ENCODE measurements at regions not wholly inside any gene's neighbourhood (a gene's known extent, or its start where the extent isn't known, plus 50 kb on each side); places are given as distances from the start of the nearest gene placed in this dataset.

DNA sequence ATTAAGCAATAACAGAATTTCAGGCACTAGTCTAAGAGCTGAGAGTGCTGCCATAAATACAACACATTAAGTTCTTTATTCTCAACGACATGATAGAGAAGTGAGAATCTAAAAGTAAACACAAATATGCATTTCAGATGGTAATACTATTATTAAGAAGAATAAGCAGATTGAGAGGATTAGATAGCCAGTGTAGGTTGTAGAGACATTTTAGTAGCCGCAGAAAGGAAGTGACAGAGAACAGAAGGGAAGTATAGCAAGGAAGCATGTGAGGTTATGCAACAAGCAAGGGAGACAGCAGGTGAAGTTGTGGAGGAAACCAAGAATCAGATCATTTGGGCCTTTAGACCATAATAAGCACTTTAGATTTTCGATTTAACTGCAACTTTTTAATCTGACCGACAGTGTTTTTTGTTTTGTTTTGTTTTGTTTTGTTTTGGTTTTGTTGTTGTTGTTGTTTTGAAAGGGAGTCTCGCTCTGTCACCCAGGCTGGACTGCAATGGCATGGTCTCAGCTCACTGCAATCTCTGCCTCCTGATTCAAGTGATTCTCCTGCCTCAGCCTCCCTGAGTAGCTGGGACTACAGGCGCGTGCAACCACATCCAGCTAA lies 737.0 kb upstream of the ADGRB3 start (continued):
- TF ChIP-seq, protein P1, sequence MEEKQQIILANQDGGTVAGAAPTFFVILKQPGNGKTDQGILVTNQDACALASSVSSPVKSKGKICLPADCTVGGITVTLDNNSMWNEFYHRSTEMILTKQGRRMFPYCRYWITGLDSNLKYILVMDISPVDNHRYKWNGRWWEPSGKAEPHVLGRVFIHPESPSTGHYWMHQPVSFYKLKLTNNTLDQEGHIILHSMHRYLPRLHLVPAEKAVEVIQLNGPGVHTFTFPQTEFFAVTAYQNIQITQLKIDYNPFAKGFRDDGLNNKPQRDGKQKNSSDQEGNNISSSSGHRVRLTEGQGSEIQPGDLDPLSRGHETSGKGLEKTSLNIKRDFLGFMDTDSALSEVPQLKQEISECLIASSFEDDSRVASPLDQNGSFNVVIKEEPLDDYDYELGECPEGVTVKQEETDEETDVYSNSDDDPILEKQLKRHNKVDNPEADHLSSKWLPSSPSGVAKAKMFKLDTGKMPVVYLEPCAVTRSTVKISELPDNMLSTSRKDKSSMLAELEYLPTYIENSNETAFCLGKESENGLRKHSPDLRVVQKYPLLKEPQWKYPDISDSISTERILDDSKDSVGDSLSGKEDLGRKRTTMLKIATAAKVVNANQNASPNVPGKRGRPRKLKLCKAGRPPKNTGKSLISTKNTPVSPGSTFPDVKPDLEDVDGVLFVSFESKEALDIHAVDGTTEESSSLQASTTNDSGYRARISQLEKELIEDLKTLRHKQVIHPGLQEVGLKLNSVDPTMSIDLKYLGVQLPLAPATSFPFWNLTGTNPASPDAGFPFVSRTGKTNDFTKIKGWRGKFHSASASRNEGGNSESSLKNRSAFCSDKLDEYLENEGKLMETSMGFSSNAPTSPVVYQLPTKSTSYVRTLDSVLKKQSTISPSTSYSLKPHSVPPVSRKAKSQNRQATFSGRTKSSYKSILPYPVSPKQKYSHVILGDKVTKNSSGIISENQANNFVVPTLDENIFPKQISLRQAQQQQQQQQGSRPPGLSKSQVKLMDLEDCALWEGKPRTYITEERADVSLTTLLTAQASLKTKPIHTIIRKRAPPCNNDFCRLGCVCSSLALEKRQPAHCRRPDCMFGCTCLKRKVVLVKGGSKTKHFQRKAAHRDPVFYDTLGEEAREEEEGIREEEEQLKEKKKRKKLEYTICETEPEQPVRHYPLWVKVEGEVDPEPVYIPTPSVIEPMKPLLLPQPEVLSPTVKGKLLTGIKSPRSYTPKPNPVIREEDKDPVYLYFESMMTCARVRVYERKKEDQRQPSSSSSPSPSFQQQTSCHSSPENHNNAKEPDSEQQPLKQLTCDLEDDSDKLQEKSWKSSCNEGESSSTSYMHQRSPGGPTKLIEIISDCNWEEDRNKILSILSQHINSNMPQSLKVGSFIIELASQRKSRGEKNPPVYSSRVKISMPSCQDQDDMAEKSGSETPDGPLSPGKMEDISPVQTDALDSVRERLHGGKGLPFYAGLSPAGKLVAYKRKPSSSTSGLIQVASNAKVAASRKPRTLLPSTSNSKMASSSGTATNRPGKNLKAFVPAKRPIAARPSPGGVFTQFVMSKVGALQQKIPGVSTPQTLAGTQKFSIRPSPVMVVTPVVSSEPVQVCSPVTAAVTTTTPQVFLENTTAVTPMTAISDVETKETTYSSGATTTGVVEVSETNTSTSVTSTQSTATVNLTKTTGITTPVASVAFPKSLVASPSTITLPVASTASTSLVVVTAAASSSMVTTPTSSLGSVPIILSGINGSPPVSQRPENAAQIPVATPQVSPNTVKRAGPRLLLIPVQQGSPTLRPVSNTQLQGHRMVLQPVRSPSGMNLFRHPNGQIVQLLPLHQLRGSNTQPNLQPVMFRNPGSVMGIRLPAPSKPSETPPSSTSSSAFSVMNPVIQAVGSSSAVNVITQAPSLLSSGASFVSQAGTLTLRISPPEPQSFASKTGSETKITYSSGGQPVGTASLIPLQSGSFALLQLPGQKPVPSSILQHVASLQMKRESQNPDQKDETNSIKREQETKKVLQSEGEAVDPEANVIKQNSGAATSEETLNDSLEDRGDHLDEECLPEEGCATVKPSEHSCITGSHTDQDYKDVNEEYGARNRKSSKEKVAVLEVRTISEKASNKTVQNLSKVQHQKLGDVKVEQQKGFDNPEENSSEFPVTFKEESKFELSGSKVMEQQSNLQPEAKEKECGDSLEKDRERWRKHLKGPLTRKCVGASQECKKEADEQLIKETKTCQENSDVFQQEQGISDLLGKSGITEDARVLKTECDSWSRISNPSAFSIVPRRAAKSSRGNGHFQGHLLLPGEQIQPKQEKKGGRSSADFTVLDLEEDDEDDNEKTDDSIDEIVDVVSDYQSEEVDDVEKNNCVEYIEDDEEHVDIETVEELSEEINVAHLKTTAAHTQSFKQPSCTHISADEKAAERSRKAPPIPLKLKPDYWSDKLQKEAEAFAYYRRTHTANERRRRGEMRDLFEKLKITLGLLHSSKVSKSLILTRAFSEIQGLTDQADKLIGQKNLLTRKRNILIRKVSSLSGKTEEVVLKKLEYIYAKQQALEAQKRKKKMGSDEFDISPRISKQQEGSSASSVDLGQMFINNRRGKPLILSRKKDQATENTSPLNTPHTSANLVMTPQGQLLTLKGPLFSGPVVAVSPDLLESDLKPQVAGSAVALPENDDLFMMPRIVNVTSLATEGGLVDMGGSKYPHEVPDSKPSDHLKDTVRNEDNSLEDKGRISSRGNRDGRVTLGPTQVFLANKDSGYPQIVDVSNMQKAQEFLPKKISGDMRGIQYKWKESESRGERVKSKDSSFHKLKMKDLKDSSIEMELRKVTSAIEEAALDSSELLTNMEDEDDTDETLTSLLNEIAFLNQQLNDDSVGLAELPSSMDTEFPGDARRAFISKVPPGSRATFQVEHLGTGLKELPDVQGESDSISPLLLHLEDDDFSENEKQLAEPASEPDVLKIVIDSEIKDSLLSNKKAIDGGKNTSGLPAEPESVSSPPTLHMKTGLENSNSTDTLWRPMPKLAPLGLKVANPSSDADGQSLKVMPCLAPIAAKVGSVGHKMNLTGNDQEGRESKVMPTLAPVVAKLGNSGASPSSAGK (IDR thresholded peaks at IDR 0.05) = peak; percentile 64
- no peak for TF ChIP-seq ZNF408 (CRISPR knock-in tag; IDR thresholded peaks at IDR 0.05; ENCODE audit: low read depth)
- TF ChIP-seq ZFX (CRISPR knock-in tag; IDR thresholded peaks at IDR 0.05) = no peak
- TF ChIP-seq, protein P2, sequence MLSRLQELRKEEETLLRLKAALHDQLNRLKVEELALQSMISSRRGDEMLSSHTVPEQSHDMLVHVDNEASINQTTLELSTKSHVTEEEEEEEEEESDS (CRISPR knock-in tag; IDR thresholded peaks at IDR 0.05) = no peak
- no peak for TF ChIP-seq ZFPM2 (CRISPR knock-in tag; IDR thresholded peaks at IDR 0.05)
- no peak for TF ChIP-seq ZFP36 (IDR thresholded peaks at IDR 0.05; ENCODE audit: low read depth, low read length, partially characterized antibody)
- TF ChIP-seq, protein P3, sequence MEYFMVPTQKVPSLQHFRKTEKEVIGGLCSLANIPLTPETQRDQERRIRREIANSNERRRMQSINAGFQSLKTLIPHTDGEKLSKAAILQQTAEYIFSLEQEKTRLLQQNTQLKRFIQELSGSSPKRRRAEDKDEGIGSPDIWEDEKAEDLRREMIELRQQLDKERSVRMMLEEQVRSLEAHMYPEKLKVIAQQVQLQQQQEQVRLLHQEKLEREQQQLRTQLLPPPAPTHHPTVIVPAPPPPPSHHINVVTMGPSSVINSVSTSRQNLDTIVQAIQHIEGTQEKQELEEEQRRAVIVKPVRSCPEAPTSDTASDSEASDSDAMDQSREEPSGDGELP (CRISPR knock-in tag; IDR thresholded peaks at IDR 0.05; ENCODE audit: borderline replicate concordance) = no peak
- no peak for TF ChIP-seq NFE2 (IDR thresholded peaks at IDR 0.05; ENCODE audit: low read depth)
- no peak for TF ChIP-seq KAT2B (IDR thresholded peaks at IDR 0.05; ENCODE audit: low read depth, low read length)
- TF ChIP-seq ZNF263 (CRISPR knock-in tag; IDR thresholded peaks at IDR 0.05; ENCODE audit: borderline replicate concordance) = no peak
- no peak for TF ChIP-seq SNIP1 (IDR thresholded peaks at IDR 0.05; ENCODE audit: low read depth)
- peak; percentile 73 for TF ChIP-seq ETV1 (tag; conservative IDR thresholded peaks at IDR 0.05; ENCODE audit: low read depth)
- no peak for TF ChIP-seq PHB2 (IDR thresholded peaks at IDR 0.05; ENCODE audit: low read depth)
- TF ChIP-seq PTRF (tag; IDR thresholded peaks at IDR 0.05) = no peak
- TF ChIP-seq HOXB6 (CRISPR knock-in tag; IDR thresholded peaks at IDR 0.05; ENCODE audit: borderline replicate concordance) = no peak
- TF ChIP-seq ZC3H4 (CRISPR knock-in tag; IDR thresholded peaks at IDR 0.05; ENCODE audit: borderline replicate concordance) = no peak
- TF ChIP-seq HLTF (IDR thresholded peaks at IDR 0.05) = 0 out of 2 replicates have a peak, but pooled peaks have one; percentile 38
- no peak for TF ChIP-seq GTF2F1 (IDR thresholded peaks at IDR 0.05; ENCODE audit: low read depth, low read length)

Data from K562 (cell line).